GM23338 (cell line): ENCODE measurements at regions not wholly inside any gene's neighbourhood (a gene's known extent, or its start where the extent isn't known, plus 50 kb on each side); places are given as distances from the start of the nearest gene placed in this dataset.

Experiments
- ATAC-seq: fragments of 200-7000 bp; cut with Tn5 transposase; 3 replicates; pipeline ENCODE4 v1.9.1; 2020
- DNase-seq: peaks from one replicate; pipeline ENCODE4 v3.0.0-alpha.2; 2015; ENCODE audit warnings: low spot score
- H2AFZ ChIP-seq: fragments of 200-600 bp; sonication (generic); 2 replicates; pipeline ENCODE4 v1.8.0; 2016; ENCODE audit warnings: antibody characterized with exemption, mild to moderate bottlenecking, moderate library complexity
- H3F3A ChIP-seq: fragments of 200-600 bp; sonication (generic); replicated peaks from 2 replicates; pipeline ENCODE4 v1.8.0; 2017; ENCODE audit warnings: antibody characterized with exemption, mixed run types, low read depth
- H3K27ac ChIP-seq: fragments of 200-600 bp; sonication (generic); 2 replicates; pipeline ENCODE4 v1.6.1; 2016; ENCODE audit warnings: low read depth
- H3K27me3 ChIP-seq: fragments of 200-600 bp; sonication (generic); 2 replicates; pipeline ENCODE4 v1.8.0; 2016; ENCODE audit warnings: mild to moderate bottlenecking, mixed run types, moderate library complexity; ENCODE audit not compliant: insufficient read depth
- H3K36me3 ChIP-seq: fragments of 200-600 bp; sonication (generic); 2 replicates; pipeline ENCODE4 v1.8.0; 2016; ENCODE audit warnings: mild to moderate bottlenecking; ENCODE audit not compliant: insufficient read depth
- H3K4me1 ChIP-seq: fragments of 200-600 bp; sonication (generic); 2 replicates; pipeline ENCODE4 v1.8.0; 2016; ENCODE audit warnings: mild to moderate bottlenecking, moderate library complexity; ENCODE audit not compliant: insufficient read depth
- H3K4me2 ChIP-seq: fragments of 200-600 bp; sonication (generic); 2 replicates; pipeline ENCODE4 v1.7.1; 2017; ENCODE audit warnings: mixed run types
- H3K4me3 ChIP-seq: fragments of 200-600 bp; sonication (generic); 2 replicates; pipeline ENCODE4 v1.6.1; 2016; ENCODE audit warnings: mixed run types
- H3K79me2 ChIP-seq: fragments of 200-600 bp; sonication (generic); replicated peaks from 2 replicates; pipeline ENCODE4 v1.8.0; 2017; ENCODE audit warnings: mild to moderate bottlenecking; ENCODE audit not compliant: insufficient read depth
- H3K9me2 ChIP-seq: fragments of 200-600 bp; sonication (generic); 2 replicates; pipeline ENCODE4 v1.8.0; 2017; ENCODE audit not compliant: insufficient read depth
- H4K20me1 ChIP-seq: fragments of 200-600 bp; sonication (generic); replicated peaks from 2 replicates; pipeline ENCODE4 v1.8.0; 2017; ENCODE audit warnings: mild to moderate bottlenecking; ENCODE audit not compliant: insufficient read depth
- H3K27ac Mint-ChIP-seq: 2 replicates; pipeline ENCODE4 v1.8.0; 2020; ENCODE audit warnings: inconsistent platforms, mild to moderate bottlenecking, moderate library complexity, mixed read lengths
- H3K27me3 Mint-ChIP-seq: 3 replicates; pipeline ENCODE4 v1.8.0; 2022; ENCODE audit warnings: low read depth, mild to moderate bottlenecking, moderate library complexity, mixed read lengths, inconsistent platforms; ENCODE audit not compliant: insufficient read depth, poor library complexity
- H3K36me3 Mint-ChIP-seq: 3 replicates; pipeline ENCODE4 v1.8.0; 2021; ENCODE audit warnings: low read depth, mild to moderate bottlenecking, inconsistent platforms, moderate library complexity, mixed read lengths
- H3K4me1 Mint-ChIP-seq: 3 replicates; pipeline ENCODE4 v1.8.0; 2020; ENCODE audit warnings: mild to moderate bottlenecking, inconsistent platforms, mixed read lengths
- H3K4me3 Mint-ChIP-seq: 3 replicates; pipeline ENCODE4 v1.8.0; 2021; ENCODE audit warnings: moderate library complexity, mild to moderate bottlenecking, inconsistent platforms, mixed read lengths
- H3K9me3 Mint-ChIP-seq: 3 replicates; pipeline ENCODE4 v1.8.0; 2020; ENCODE audit warnings: moderate library complexity, mild to moderate bottlenecking, inconsistent platforms, mixed read lengths
- EZH2phosphoT487 ChIP-seq: fragments of 200-600 bp; sonication (generic); IDR thresholded peaks from one replicate; pipeline ENCODE4 v1.8.1; 2018; ENCODE audit warnings: antibody characterized with exemption; ENCODE audit not compliant: unreplicated experiment
- JUNB ChIP-seq: IDR thresholded peaks from one replicate; pipeline ENCODE4 v1.6.1; 2016; ENCODE audit warnings: antibody characterized with exemption; ENCODE audit not compliant: unreplicated experiment
- ZNF114 ChIP-seq: fragments of 250-450 bp; sonication (Bioruptor Pico); IDR thresholded peaks from 2 replicates; pipeline ENCODE4 v1.5.0; 2020; ENCODE audit warnings: mild to moderate bottlenecking, moderate library complexity
- ZNF331 ChIP-seq: fragments of 250-450 bp; sonication (Bioruptor Pico); IDR thresholded peaks from 2 replicates; pipeline ENCODE4 v1.5.0; 2020; ENCODE audit warnings: low read depth, mild to moderate bottlenecking, moderate library complexity
- TF ChIP-seq, protein P1 (sequence below): fragments of 250-450 bp; sonication (Bioruptor Pico); IDR thresholded peaks from 2 replicates; pipeline ENCODE4 v1.5.0; 2020; ENCODE audit warnings: mild to moderate bottlenecking, moderate library complexity
- TF ChIP-seq, protein P2 (sequence below): IDR thresholded peaks from one replicate; pipeline ENCODE4 v1.6.1; 2018; ENCODE audit warnings: antibody characterized with exemption; ENCODE audit not compliant: unreplicated experiment

DNA sequence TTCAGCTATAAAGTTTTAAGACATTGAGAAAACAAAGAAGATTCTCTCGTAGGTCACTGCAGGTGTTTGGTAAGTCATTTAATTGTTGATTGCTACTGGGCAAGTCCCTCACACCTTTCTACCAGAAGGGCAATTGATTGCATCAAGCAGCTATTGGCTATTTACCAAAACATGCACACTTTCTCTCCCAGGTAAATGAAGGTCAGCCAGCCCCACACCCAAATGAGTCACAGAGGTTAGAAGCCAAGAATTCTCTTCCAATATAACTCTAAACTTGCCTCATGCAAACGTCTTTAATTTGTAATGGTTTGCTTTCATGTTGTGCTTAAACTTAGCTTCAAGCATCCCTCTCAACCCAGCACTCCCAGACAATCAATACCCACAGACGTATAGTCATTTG is 475.3 kb upstream of the ADGRL2 start (continued):
- TF ChIP-seq, protein P1, sequence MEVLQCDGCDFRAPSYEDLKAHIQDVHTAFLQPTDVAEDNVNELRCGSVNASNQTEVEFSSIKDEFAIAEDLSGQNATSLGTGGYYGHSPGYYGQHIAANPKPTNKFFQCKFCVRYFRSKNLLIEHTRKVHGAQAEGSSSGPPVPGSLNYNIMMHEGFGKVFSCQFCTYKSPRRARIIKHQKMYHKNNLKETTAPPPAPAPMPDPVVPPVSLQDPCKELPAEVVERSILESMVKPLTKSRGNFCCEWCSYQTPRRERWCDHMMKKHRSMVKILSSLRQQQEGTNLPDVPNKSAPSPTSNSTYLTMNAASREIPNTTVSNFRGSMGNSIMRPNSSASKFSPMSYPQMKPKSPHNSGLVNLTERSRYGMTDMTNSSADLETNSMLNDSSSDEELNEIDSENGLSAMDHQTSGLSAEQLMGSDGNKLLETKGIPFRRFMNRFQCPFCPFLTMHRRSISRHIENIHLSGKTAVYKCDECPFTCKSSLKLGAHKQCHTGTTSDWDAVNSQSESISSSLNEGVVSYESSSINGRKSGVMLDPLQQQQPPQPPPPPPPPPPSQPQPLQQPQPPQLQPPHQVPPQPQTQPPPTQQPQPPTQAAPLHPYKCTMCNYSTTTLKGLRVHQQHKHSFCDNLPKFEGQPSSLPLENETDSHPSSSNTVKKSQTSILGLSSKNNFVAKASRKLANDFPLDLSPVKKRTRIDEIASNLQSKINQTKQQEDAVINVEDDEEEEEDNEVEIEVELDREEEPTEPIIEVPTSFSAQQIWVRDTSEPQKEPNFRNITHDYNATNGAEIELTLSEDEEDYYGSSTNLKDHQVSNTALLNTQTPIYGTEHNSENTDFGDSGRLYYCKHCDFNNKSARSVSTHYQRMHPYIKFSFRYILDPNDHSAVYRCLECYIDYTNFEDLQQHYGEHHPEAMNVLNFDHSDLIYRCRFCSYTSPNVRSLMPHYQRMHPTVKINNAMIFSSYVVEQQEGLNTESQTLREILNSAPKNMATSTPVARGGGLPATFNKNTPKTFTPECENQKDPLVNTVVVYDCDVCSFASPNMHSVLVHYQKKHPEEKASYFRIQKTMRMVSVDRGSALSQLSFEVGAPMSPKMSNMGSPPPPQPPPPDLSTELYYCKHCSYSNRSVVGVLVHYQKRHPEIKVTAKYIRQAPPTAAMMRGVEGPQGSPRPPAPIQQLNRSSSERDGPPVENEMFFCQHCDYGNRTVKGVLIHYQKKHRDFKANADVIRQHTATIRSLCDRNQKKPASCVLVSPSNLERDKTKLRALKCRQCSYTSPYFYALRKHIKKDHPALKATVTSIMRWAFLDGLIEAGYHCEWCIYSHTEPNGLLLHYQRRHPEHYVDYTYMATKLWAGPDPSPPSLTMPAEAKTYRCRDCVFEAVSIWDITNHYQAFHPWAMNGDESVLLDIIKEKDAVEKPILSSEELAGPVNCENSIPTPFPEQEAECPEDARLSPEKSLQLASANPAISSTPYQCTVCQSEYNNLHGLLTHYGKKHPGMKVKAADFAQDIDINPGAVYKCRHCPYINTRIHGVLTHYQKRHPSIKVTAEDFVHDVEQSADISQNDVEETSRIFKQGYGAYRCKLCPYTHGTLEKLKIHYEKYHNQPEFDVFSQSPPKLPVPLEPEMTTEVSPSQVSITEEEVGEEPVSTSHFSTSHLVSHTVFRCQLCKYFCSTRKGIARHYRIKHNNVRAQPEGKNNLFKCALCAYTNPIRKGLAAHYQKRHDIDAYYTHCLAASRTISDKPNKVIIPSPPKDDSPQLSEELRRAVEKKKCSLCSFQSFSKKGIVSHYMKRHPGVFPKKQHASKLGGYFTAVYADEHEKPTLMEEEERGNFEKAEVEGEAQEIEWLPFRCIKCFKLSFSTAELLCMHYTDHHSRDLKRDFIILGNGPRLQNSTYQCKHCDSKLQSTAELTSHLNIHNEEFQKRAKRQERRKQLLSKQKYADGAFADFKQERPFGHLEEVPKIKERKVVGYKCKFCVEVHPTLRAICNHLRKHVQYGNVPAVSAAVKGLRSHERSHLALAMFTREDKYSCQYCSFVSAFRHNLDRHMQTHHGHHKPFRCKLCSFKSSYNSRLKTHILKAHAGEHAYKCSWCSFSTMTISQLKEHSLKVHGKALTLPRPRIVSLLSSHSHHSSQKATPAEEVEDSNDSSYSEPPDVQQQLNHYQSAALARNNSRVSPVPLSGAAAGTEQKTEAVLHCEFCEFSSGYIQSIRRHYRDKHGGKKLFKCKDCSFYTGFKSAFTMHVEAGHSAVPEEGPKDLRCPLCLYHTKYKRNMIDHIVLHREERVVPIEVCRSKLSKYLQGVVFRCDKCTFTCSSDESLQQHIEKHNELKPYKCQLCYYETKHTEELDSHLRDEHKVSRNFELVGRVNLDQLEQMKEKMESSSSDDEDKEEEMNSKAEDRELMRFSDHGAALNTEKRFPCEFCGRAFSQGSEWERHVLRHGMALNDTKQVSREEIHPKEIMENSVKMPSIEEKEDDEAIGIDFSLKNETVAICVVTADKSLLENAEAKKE (CRISPR knock-in tag): no peak
- TF ChIP-seq EZH2phosphoT487 (no peak), JUNB (no peak)
- TF ChIP-seq, protein P2, sequence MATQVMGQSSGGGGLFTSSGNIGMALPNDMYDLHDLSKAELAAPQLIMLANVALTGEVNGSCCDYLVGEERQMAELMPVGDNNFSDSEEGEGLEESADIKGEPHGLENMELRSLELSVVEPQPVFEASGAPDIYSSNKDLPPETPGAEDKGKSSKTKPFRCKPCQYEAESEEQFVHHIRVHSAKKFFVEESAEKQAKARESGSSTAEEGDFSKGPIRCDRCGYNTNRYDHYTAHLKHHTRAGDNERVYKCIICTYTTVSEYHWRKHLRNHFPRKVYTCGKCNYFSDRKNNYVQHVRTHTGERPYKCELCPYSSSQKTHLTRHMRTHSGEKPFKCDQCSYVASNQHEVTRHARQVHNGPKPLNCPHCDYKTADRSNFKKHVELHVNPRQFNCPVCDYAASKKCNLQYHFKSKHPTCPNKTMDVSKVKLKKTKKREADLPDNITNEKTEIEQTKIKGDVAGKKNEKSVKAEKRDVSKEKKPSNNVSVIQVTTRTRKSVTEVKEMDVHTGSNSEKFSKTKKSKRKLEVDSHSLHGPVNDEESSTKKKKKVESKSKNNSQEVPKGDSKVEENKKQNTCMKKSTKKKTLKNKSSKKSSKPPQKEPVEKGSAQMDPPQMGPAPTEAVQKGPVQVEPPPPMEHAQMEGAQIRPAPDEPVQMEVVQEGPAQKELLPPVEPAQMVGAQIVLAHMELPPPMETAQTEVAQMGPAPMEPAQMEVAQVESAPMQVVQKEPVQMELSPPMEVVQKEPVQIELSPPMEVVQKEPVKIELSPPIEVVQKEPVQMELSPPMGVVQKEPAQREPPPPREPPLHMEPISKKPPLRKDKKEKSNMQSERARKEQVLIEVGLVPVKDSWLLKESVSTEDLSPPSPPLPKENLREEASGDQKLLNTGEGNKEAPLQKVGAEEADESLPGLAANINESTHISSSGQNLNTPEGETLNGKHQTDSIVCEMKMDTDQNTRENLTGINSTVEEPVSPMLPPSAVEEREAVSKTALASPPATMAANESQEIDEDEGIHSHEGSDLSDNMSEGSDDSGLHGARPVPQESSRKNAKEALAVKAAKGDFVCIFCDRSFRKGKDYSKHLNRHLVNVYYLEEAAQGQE: no peak

DNA sequence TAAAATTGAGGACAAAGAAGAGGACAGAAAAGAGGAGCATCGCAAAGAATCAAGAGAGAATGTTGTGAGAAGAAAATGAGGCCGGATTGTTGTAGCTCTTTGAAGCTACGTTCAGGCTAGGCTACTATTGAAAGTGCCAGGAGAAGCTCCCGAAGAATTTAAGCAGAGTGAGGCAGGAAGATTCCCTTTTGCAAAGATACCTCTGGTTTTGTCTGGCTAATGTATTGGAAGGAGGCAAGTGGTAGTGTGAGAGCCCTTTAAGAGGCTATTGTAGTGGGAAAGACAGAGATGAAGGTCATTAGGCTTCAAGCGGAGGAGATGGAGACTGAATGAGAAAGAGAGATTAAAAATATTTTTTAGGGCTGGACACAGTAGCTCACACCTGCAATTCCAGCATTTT is 476.9 kb upstream of the ADGRL2 start:
- no peaks in the 10 kb centered on the region for H4K20me1 ChIP-seq
- H3K4me3 ChIP-seq: no peak overlapping the region
- DNase-seq (no peak), ATAC-seq (peak; percentile 50; the same call in 2 of the 3 replicates)
- H3K4me1 ChIP-seq: peaks cover 13% of the 10 kb centered on the region
- no peaks in the 10 kb centered on the region for H3K9me3 Mint-ChIP-seq
- peaks cover 28% of the 10 kb centered on the region for H3K4me1 Mint-ChIP-seq
- H3K27ac ChIP-seq: no peak overlapping the region; the same call in 1 of the 2 replicates
- peaks cover 1% of the 10 kb centered on the region for H3K27me3 Mint-ChIP-seq
- H3K79me2 ChIP-seq: no peaks in the 10 kb centered on the region
- H3K9me2 ChIP-seq: peaks cover 4% of the 10 kb centered on the region
- H3K36me3 Mint-ChIP-seq: no peaks in the 10 kb centered on the region
- H3K27ac Mint-ChIP-seq: no peak overlapping the region; the same call in 1 of the 2 replicates
- no peaks in the 10 kb centered on the region for H3K27me3 ChIP-seq
- no peak overlapping the region for H3K4me3 Mint-ChIP-seq
- no peaks in the 10 kb centered on the region for H3K36me3 ChIP-seq
- H2AFZ ChIP-seq: peak overlapping the region; percentile 7; the same call in 1 of the 2 replicates
- no peak overlapping the region for H3K4me2 ChIP-seq
- no peaks in the 10 kb centered on the region for H3F3A ChIP-seq
- TF ChIP-seq ZNF114 (CRISPR knock-in tag): no peak
- TF ChIP-seq EZH2phosphoT487: no peak
- TF ChIP-seq, protein P1 (CRISPR knock-in tag): no peak
- no peak for TF ChIP-seq ZNF331 (CRISPR knock-in tag)
